Naive thymus-derived CD4-positive, alpha-beta T cell (primary cell): ENCODE measurements at regions not wholly inside any gene's neighbourhood (a gene's known extent, or its start where the extent isn't known, plus 50 kb on each side); places are given as distances from the start of the nearest gene placed in this dataset.

Experiments used
- ATAC-seq: fragments of 150-1000 bp; cut with Tn5 transposase; 2 replicates; pipeline ENCODE4 v1.10.0; 2021; ENCODE audit warnings: mild to moderate bottlenecking, moderate library complexity
- CTCF ChIA-PET: fragments of 350-600 bp; sonication (Branson Sonifier 250); formaldehyde crosslinking; loops from one replicate; lab custom pipeline; 2021; ENCODE audit warnings: antibody characterized with exemption; lab: Charles Lee
- POLR2A ChIA-PET: fragments of 350-600 bp; sonication (Branson Sonifier 250); formaldehyde crosslinking; loops from one replicate; lab custom pipeline; 2021; ENCODE audit warnings: antibody characterized with exemption, inconsistent platforms; lab: Charles Lee
- DNase-seq, 9 donors: peaks; one replicate each; pipeline versions ENCODE4 v3.0.0 to v3.0.0-alpha.2; 2020 to 2022; ENCODE audit warnings: mixed read lengths in 1 of 9
- H3K27ac ChIP-seq: one replicate; pipeline ENCODE4 v1.7.0; 2013; ENCODE audit warnings: mild to moderate bottlenecking, low read depth, low read length, moderate library complexity
- H3K27me3 ChIP-seq, 2 donors: one replicate each; pipeline ENCODE4 v1.7.0; 2013; ENCODE audit warnings: low read length in 2 of 2, mild to moderate bottlenecking in 2 of 2, moderate library complexity in 2 of 2; ENCODE audit not compliant: control insufficient read depth in 2 of 2, insufficient read depth in 2 of 2
- H3K36me3 ChIP-seq, 3 experiments: 1 replicate in 2 of 3; 2 replicates in 1 of 3; pipeline ENCODE4 v1.7.0; 2013; ENCODE audit warnings: low read length in 3 of 3, mild to moderate bottlenecking in 3 of 3, moderate library complexity in 1 of 3; ENCODE audit not compliant: insufficient read depth in 3 of 3, control insufficient read depth in 2 of 3
- H3K4me1 ChIP-seq, 2 donors: one replicate each; pipeline ENCODE4 v1.7.0; 2013; ENCODE audit warnings: low read length in 2 of 2, mild to moderate bottlenecking in 2 of 2, moderate library complexity in 1 of 2; ENCODE audit not compliant: control insufficient read depth in 2 of 2, insufficient read depth in 2 of 2
- H3K4me3 ChIP-seq: 2 replicates; pipeline ENCODE4 v1.7.0; 2013; ENCODE audit warnings: mild to moderate bottlenecking, low read length
- H3K9me3 ChIP-seq, 3 experiments: 1 replicate in 2 of 3; 2 replicates in 1 of 3; pipeline ENCODE4 v1.7.0; 2013; ENCODE audit warnings: low read length in 3 of 3; ENCODE audit not compliant: control insufficient read depth in 2 of 3
- H3K27ac Mint-ChIP-seq, 9 donors: one replicate each; pipeline ENCODE4 v1.8.0; 2020 to 2022; ENCODE audit warnings: mixed read lengths in 9 of 9, mild to moderate bottlenecking in 8 of 9, moderate library complexity in 5 of 9, inconsistent platforms in 2 of 9
- H3K27me3 Mint-ChIP-seq, 5 donors: one replicate each; pipeline ENCODE4 v1.8.0; 2021 to 2022; ENCODE audit warnings: mixed read lengths in 5 of 5, mild to moderate bottlenecking in 1 of 5
- H3K36me3 Mint-ChIP-seq, 5 donors: one replicate each; pipeline ENCODE4 v1.8.0; 2020 to 2022; ENCODE audit warnings: mixed read lengths in 5 of 5, mild to moderate bottlenecking in 3 of 5, inconsistent platforms in 1 of 5
- H3K4me1 Mint-ChIP-seq, 7 donors: one replicate each; pipeline ENCODE4 v1.8.0; 2020 to 2022; ENCODE audit warnings: mixed read lengths in 7 of 7, mild to moderate bottlenecking in 3 of 7, inconsistent platforms in 1 of 7
- H3K4me3 Mint-ChIP-seq, 10 donors: one replicate each; pipeline ENCODE4 v1.8.0; 2020 to 2022; ENCODE audit warnings: mild to moderate bottlenecking in 10 of 10, mixed read lengths in 10 of 10, moderate library complexity in 6 of 10, inconsistent platforms in 2 of 10
- H3K9me3 Mint-ChIP-seq, 11 donors: one replicate each; pipeline ENCODE4 v1.8.0; 2020 to 2022; ENCODE audit warnings: mixed read lengths in 11 of 11, mild to moderate bottlenecking in 4 of 11, inconsistent platforms in 1 of 11, moderate library complexity in 1 of 11
- intact Hi-C, 2 donors: fragments of 100-400 bp; cut with micrococcal nuclease; formaldehyde crosslinking; loops; one replicate each; pipeline ENCODE4 v1.15.1; 2023

DNA sequence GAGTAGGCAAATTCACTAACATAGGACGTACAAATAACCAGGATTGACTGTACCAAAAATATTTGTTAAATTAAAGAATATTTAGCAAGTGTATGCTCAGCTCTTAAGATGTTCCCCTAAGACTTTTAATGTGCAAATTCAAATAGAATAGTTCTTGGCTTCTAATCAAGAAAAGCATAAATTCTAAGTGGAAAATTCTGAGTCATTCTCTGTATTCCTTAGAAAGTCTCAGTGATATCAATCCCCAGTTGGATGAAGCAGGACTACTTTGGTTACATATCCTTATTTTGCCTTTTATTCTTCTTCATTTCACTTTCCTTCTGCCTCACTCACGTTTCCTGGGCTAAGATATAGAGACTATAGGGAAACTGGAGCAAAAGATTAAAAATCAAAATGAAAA, 130.2 kb downstream of the IFI44 start:
- no peak for ATAC-seq
- H3K27me3 ChIP-seq = no peaks in the 10 kb centered on the region
- H3K27ac ChIP-seq = no peak overlapping the region
- no peaks in the 10 kb centered on the region for H3K36me3 Mint-ChIP-seq
- no peak overlapping the region for H3K4me3 Mint-ChIP-seq
- ChIA-PET POLR2A (no interaction called here), CTCF (no interaction called here)
- H3K36me3 ChIP-seq = no peaks in the 10 kb centered on the region
- H3K27ac Mint-ChIP-seq = no peak overlapping the region
- no peak for DNase-seq
- no peak overlapping the region for H3K4me3 ChIP-seq
- H3K9me3 ChIP-seq = no peaks in the 10 kb centered on the region
- H3K9me3 Mint-ChIP-seq = peaks cover 0 to 2% (median 0%) of the 10 kb centered on the region in 11 donors
- intact Hi-C loops = no loop called here
- no peaks in the 10 kb centered on the region for H3K4me1 ChIP-seq
- peaks cover 0 to 12% (median 11%) of the 10 kb centered on the region in 5 donors for H3K27me3 Mint-ChIP-seq
- H3K4me1 Mint-ChIP-seq = no peaks in the 10 kb centered on the region

GRCh38 chr1:78787544-78787943, 137.9 kb downstream of the IFI44 start:
- ATAC-seq (no peak), DNase-seq (no peak)
- intact Hi-C loops = no loop called here
- Histone ChIP-seq H3K9me3 (no peaks in the 10 kb centered on the region), H3K36me3 (no peaks in the 10 kb centered on the region), H3K4me3 (no peak overlapping the region), H3K27ac (no peak overlapping the region), H3K27me3 (no peaks in the 10 kb centered on the region), H3K4me1 (no peaks in the 10 kb centered on the region)
- Mint-ChIP-seq H3K4me1 (no peaks in the 10 kb centered on the region), H3K4me3 (no peak overlapping the region), H3K27ac (no peak overlapping the region), H3K36me3 (no peaks in the 10 kb centered on the region), H3K27me3 (no peaks in the 10 kb centered on the region), H3K9me3 (peaks cover 0 to 5% (median 0%) of the 10 kb centered on the region in 11 donors)
- CTCF ChIA-PET = no interaction called here
- POLR2A ChIA-PET = no interaction called here

- intact Hi-C loops = no loop called here
- H3K9me3 ChIP-seq = no peaks in the 10 kb centered on the region
- no peaks in the 10 kb centered on the region for H3K4me1 Mint-ChIP-seq
- no peaks in the 10 kb centered on the region for H3K36me3 ChIP-seq
- CTCF ChIA-PET = no interaction called here
- H3K4me3 ChIP-seq = no peak overlapping the region
- no peak overlapping the region for H3K4me3 Mint-ChIP-seq
- ATAC-seq (no peak), DNase-seq (no peak)
- POLR2A ChIA-PET = no interaction called here
- H3K27me3 Mint-ChIP-seq = no peaks in the 10 kb centered on the region
- H3K9me3 Mint-ChIP-seq = peaks cover 0 to 5% (median 0%) of the 10 kb centered on the region in 11 donors
- H3K27me3 ChIP-seq = no peaks in the 10 kb centered on the region
- H3K36me3 Mint-ChIP-seq = no peaks in the 10 kb centered on the region
- H3K27ac Mint-ChIP-seq = no peak overlapping the region
- no peak overlapping the region for H3K27ac ChIP-seq
- H3K4me1 ChIP-seq = no peaks in the 10 kb centered on the region
Measured at GRCh38 chr1:78790174-78790573, 140.5 kb downstream of the IFI44 start.

DNA sequence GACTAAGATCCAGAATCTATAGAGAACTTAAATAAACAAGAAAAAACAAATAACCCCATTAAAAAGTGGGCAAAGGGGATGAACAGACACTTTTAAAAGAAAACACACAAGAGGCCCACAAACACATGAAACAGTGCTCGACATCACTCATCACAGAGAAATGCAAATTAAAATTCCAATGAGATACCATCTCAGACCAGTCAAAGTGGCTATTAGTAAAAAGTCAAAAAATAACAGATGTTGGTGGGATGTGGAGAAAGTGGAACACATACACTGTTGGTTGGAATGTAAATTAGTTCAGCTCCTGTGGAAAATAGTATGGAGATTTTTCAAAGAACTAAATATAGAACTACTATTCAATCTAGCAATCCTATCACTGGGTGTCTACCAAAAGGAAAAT, 143.1 kb downstream of the IFI44 start:
- H3K27me3 Mint-ChIP-seq = no peaks in the 10 kb centered on the region
- H3K4me3 Mint-ChIP-seq = no peak overlapping the region
- no peaks in the 10 kb centered on the region for H3K36me3 Mint-ChIP-seq
- H3K4me1 Mint-ChIP-seq = no peaks in the 10 kb centered on the region
- no peaks in the 10 kb centered on the region for H3K27me3 ChIP-seq
- peaks cover 0 to 5% (median 0%) of the 10 kb centered on the region in 11 donors for H3K9me3 Mint-ChIP-seq
- no peaks in the 10 kb centered on the region for H3K4me1 ChIP-seq
- no peak overlapping the region for H3K4me3 ChIP-seq
- intact Hi-C loops = no loop called here
- ChIA-PET POLR2A (interaction anchor here (0.7 kb wide), 1 partner anchor 8 kb away, joined by 3 read pairs; no protein-coding TSS in a partner anchor), CTCF (no interaction called here)
- H3K27ac ChIP-seq = no peak overlapping the region
- DNase-seq (no peak), ATAC-seq (no peak)
- no peaks in the 10 kb centered on the region for H3K36me3 ChIP-seq
- no peak overlapping the region for H3K27ac Mint-ChIP-seq
- H3K9me3 ChIP-seq = no peaks in the 10 kb centered on the region

GRCh38 chr1:78797108-78797781, 147.6 kb downstream of the IFI44 start:
- no peak overlapping the region for H3K4me3 Mint-ChIP-seq
- H3K27me3 Mint-ChIP-seq = no peaks in the 10 kb centered on the region
- H3K36me3 Mint-ChIP-seq = no peaks in the 10 kb centered on the region
- no peak overlapping the region for H3K27ac Mint-ChIP-seq
- H3K27ac ChIP-seq = no peak overlapping the region
- H3K4me1 Mint-ChIP-seq = no peaks in the 10 kb centered on the region
- ATAC-seq (no peak), DNase-seq (no peak)
- intact Hi-C loops = no loop called here
- H3K9me3 ChIP-seq = no peaks in the 10 kb centered on the region
- no peak overlapping the region for H3K4me3 ChIP-seq
- H3K27me3 ChIP-seq = no peaks in the 10 kb centered on the region
- ChIA-PET POLR2A (no interaction called here), CTCF (no interaction called here)
- H3K4me1 ChIP-seq = no peaks in the 10 kb centered on the region
- H3K36me3 ChIP-seq = no peaks in the 10 kb centered on the region
- peaks cover 0 to 2% (median 0%) of the 10 kb centered on the region in 11 donors for H3K9me3 Mint-ChIP-seq

- ChIA-PET POLR2A (no interaction called here), CTCF (interaction anchor here (0.5 kb wide), 1 partner anchor 1300 kb away, joined by 3 read pairs; no protein-coding TSS in a partner anchor)
- Mint-ChIP-seq H3K9me3 (peaks cover 0 to 2% (median 0%) of the 10 kb centered on the region in 11 donors), H3K4me1 (no peaks in the 10 kb centered on the region), H3K27ac (no peak overlapping the region), H3K4me3 (no peak overlapping the region), H3K36me3 (no peaks in the 10 kb centered on the region), H3K27me3 (no peaks in the 10 kb centered on the region)
- H3K27me3 ChIP-seq = no peaks in the 10 kb centered on the region
- H3K9me3 ChIP-seq = no peaks in the 10 kb centered on the region
- intact Hi-C loops = no loop called here
- no peak overlapping the region for H3K27ac ChIP-seq
- H3K4me3 ChIP-seq = no peak overlapping the region
- no peak for ATAC-seq
- H3K4me1 ChIP-seq = no peaks in the 10 kb centered on the region
- DNase-seq = no peak
- no peaks in the 10 kb centered on the region for H3K36me3 ChIP-seq
Measured at GRCh38 chr1:78799926-78800325, 150.3 kb downstream of the IFI44 start.

DNA sequence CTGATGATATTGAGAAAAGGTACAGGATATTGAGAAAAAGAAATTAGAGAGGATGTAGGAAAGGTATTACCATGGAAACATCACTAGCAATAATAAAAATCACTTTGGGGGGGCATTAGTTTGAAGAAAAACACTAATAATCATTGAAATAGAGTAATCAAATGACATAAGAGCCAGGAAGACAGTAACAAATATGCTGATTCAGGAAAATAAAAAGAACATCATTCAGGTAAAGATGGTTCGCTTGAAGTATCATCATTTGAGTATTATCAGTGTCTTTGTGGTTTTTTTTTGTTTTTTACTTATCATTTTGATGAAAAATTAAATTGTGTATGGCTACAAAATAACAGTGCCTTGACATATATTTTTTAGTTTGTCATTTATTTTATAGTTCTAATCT, 164.5 kb downstream of the IFI44 start:
- H3K27ac ChIP-seq = no peak overlapping the region
- H3K4me1 Mint-ChIP-seq = no peaks in the 10 kb centered on the region
- no peaks in the 10 kb centered on the region for H3K27me3 ChIP-seq
- POLR2A ChIA-PET = no interaction called here
- ATAC-seq = no peak
- H3K9me3 Mint-ChIP-seq = no peaks in the 10 kb centered on the region
- H3K27me3 Mint-ChIP-seq = peaks cover 0 to 7% (median 4%) of the 10 kb centered on the region in 5 donors
- no peak for DNase-seq
- H3K27ac Mint-ChIP-seq = no peak overlapping the region
- H3K36me3 ChIP-seq = no peaks in the 10 kb centered on the region
- no peaks in the 10 kb centered on the region for H3K4me1 ChIP-seq
- no peaks in the 10 kb centered on the region for H3K9me3 ChIP-seq
- no peak overlapping the region for H3K4me3 Mint-ChIP-seq
- CTCF ChIA-PET = no interaction called here
- no peak overlapping the region for H3K4me3 ChIP-seq
- no peaks in the 10 kb centered on the region for H3K36me3 Mint-ChIP-seq
- intact Hi-C loops = no loop called here
